ENCODE measurements at regions not wholly inside any gene's neighbourhood (a gene's known extent, or its start where the extent isn't known, plus 50 kb on each side); places are given as distances from the start of the nearest gene placed in this dataset.
"Not testable (repeated sequence)": the region's sequence is repeated elsewhere in the genome, so short reads cannot be mapped to it uniquely, and the experiment has no call there.

DNA sequence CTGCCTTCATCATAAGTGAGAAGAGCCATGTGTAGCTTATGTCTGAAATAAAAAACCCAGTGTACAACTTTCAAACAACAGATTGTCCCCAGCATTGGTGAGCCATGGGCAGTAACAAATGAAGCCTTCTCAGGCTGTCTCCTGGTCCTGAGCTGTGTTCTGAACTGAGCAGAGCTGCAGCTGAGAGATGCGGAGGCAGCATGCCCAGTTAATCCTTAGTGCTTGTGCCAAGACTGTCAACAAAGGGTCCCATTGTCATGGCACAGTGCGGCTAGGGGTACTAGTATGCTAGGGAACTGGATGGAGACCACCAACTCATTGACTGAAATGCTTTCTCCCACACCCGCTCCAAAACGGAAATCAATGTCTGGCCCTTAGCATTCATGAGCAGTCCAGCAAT, 154.3 kb downstream of the RMST start:
- DNase-seq, result no peak

DNA sequence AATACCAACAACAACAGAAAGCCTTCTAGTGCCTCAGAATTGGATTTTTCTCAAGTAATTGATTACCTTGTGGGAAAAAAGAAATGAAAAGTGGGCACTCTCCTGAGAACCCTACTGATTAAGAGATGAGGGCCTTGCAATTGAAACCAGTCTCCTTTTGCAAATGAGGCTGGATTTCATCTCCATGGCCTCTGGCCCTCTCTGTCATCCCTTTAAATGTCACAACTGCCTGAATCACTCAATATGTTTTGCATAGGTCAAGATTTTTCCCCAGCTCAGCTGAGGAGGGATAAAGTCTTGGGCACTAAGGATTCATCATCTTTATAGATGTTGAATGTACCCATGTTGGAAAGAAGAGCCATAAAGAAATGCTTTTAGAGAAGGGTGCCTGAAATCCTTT, 166.4 kb downstream of the RMST start:
- DNase-seq, result no peak

DNA sequence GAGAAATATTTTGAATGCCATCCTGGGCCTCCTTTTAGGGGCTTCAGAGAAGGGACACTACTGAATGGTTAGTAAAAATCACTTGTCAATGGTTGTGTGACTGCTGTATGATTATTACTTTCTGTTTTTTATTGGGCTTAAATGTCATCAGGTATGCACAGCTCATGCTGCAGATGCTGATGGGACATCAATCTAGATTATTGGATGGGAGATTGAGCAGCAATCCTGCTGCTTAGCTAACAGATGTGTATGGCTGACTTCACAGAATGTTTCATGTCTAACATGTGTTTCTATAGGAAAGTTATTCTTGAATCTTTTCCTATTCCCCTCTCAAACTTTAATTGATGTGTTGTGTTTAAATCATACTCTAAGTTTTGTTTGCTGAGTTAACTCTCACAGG, 166.8 kb downstream of the RMST start:
- no peak for DNase-seq

DNA sequence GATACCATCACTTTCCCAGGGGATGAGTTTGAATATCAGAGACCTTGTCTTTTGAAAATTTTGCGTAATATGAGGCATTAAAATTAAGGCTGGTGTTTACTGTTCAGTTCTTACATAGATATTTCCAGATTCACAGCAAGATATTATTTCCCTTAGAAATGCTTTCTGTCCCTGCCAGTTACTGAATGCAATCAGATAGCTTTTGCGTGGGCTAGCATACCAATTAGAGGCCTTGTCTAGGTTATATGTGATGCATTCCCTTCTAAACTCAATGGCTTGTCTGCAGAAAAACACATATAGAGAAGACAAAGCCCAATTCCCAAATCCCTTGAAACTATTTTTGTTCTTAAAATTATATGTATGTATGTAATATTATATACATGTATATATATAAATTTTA, 167.8 kb downstream of the RMST start:
- no peak for DNase-seq

DNA sequence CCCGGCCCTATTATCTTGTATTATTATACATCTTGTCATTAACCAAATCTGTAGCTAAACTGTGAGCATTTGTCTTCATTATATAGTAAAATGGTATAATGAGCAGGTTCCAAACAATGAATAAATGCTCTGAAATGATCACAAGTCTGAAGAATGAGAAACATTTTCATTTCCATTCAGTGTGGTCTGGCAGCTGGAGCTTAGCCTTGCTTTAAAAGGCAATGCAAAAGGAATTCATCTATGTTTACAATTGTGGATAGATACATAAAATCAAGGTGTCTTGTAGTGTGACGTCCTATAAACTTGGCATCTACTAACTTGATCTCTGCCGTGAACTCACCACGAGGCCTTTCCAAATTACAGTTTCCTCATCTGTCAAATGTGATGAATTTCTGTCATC, 168.3 kb downstream of the RMST start:
- DNase-seq, result no peak

DNA sequence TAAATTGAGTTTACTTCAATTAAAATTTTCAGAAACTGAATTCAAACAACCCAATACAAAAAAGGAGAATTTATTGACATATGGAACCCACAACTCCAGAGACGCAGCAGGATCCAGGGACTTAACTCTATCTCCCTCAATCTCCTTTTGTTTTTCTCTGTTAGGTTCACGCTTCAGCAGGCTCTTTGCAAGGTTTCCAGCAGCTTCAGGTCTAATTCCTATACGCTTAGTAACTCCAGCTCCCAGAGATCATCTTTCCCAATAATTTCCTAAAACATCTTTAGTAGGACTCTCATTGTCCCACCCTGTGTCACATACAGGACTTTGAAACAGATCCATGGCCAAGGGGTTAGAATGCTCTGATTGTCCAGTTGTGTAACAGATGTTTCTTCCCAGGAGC, 175.2 kb downstream of the RMST start:
- no peak for DNase-seq

DNA sequence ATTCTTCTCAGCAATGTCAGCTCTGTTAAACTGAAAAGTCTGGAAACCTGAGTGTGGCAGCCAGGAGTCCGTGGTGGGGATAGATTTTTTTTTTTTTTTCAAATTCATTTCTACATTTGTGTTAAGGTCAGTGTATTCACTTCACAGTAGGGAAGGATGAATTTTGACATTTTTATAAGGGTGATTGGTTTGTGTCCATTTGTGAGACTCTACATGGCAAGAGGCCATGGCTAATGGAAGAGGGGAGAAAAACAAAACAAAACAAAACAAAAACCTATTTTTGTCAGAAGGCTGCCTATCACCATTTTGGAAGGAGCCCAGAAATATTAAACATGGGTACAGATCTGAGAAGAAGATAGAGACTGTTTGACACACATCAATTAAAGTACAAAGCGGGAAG, 176.1 kb downstream of the RMST start:
- no peak for DNase-seq

DNA sequence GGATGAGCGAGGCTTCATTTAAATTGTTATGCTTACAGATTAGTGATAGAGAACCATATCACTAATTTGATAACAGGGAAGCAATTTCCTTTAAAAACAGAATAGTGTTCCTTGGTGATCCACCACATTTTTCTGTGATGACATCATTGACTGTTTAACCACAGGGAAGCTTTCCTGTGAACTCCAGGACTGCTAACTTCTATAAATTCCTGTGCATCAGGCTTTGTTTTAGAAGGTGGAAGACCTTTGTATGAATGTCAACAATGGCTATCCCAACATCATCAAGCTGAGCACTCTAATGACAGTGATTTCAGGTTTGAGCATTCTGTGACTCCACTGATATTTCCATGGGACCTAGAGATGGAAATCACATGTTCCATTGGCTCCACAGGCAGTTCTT, 177.1 kb downstream of the RMST start:
- no peak for DNase-seq

DNA sequence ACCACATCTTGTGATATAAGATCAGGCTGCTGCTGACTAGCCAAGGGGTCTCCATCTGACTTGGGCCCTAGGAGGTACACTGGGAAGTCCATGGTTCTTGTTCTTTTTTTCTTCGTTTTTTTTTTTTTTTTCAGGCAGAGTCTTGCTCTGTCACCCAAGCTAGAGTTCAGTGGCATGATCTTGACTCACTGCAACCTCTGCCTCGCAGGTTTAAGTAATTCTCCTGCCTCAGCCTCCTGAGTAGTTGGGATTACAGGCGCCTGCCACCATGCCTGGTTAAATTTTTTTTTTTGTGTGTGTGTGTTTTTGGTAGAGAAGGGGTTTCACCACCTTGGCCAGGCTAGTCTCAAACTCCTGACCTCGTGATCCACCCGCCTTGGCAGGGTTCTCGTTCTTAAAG, 178.2 kb downstream of the RMST start:
- DNase-seq, result no peak

DNA sequence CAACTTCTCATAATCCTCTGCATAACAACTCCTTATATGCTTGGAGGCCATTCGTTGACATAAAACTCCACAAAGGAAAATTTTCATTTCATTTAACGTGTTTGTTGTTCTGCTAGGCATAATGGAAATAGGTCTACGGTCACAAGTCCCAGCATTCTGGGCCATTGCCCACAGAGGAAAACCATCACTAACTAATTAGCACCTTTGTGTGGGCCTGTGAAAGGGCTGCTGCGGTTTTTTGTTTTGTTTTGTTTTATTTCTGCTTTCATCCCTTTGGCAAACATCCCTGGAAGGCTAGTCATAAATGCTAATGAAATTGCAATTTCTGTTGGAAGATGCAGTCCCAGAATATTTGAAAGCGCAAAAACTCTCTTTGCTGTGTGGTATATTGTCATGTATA, 180.3 kb downstream of the RMST start:
- DNase-seq, result no peak

DNA sequence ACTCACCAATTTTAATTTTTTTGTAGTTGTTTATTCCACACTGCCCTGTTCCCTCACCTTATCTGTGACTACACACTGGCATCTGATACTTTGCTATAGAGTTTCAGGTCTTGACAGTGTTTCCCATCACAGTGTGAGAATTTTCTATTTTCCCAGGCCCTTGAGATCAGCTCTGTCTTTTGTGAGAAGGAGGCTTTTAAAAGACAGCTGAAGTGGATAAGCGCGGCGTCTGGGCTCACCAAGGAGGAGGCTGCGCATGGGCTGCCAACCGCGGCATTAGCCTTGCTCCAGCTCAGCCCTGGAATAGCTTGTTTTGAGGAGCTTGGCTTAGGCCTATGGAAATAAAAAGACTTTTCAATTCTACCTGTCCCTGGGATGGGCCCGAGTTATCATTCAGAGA, 181.3 kb downstream of the RMST start:
- no peak for DNase-seq

DNA sequence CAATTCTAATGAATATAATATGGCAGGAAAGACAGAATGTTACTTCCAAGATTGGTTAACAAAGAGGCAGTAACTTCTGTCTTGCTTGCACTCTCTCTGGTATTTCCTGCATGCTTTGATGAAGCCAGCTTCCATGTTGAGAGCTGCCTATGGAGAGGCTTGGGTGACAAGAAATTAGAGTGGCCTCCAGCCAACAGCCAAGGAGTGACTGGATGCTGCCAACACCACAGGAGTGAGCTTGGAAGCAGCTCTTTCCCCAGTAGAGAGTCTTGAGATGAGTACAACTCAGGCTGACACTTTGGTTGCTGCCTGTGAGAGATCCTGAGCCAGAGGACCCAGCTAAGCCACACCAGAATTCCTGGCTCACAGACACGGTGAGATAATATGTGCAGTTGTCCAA, 183.1 kb downstream of the RMST start:
- no peak for DNase-seq

DNA sequence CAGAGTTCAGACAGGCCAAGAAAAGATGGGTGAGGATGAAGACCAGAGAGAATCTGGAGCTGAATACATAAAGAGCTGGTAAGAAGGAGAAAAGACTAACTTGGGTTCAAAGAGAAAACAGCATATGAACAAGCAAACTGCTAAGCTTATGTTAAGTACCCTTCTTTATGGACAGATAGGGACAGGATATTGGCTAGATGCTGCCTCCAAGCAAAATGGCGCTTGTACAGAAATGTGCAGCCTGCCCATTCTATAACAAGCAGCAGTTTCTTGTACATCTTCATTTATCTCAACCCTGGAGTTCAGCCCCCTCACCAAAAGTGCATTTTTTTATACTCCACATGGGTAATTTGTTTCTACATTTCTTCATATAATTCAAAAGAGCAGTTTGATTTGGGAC, 184.5 kb downstream of the RMST start:
- DNase-seq, result no peak

DNA sequence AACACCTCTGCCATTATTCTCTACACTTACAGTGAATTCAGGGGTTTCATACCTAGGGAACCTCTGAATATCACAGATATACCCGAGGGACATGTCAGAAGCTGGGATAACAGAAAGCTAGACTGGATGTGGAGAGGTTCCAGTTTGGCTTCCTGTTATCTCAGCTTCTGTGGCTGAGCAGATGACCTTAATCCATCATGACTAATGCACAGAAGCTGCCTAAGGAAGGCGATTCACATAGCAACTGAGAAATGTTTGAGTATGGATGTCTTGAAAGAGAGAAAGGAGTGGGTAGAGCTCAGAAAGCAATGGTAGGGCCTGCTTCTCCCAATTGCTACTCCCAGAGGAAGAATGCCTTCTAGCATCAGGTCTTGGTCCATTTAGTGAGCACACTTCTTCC, 187.6 kb downstream of the RMST start:
- DNase-seq, result no peak

DNA sequence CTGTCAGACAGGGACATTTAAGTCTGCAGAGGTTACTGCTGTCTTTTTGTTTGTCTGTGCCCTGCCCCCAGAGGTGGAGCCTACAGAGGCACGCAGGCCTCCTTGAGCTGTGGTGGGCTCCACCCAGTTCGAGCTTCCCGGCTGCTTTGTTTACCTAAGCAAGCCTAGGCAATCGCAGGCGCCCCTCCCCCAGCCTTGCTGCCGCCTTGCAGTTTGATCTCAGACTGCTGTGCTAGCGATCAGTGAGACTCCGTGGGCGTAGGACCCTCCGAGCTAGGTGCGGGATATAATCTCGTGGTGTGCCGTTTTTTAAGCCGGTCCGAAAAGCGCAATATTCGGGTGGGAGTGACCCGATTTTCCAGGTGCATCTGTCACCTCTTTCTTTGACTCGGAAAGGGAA, 193.9 kb downstream of the RMST start:
- DNase-seq, result not testable (repeated sequence)

DNA sequence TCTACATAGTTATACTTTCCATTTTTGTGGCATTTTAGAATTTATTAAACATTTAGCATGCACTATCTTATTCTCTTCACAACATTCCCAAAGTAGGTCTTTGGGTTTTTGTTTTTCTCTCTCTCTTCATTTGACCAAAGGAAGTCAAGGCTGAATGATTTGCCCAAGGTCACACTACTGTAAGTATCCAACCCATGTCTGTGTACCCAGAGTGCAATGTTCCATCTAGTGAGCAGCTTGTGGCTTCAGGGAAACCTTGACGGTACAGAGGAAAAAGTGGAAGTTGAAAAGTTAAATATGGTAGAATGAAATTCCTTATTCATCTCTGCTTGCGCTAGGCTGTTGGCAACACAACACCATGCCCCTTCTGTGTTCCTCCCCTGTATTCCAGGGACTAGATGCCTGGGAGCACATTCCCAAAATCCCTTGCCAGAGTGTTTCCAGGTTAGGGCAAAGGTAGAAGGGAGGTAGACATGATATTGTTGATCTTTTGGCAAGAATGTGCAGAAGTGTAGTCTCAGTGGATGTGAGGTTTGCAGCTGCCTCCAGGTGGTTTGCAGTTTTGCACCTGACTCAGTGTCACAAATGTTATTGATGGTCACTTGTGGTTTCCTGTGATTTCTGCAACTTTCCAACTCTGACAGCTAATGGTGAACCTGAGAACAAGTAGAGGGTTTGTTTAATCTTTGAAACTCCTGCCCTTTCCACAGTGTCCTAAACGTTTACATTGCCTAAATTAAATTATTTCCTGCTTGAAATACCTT, 196.7 kb downstream of the RMST start:
- no peak for DNase-seq

DNA sequence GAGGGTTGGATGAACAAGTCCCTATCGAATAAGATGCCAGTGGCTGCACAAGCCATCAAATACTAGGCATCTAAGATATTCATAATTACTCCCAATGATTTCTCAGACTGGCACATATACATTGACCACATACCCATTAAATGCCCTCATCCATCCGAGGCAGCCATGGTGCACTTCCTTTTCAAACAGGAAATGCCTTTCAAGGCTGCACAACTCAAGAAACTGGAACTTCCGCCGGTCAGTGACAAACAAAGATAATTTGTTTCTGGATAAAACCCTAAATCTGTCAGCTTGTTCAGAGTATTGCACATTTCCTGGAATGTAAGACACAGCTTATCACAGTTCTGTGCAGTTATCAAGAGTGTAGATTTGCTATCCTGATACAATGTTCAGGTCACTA, 203.7 kb downstream of the RMST start:
- no peak for DNase-seq

DNA sequence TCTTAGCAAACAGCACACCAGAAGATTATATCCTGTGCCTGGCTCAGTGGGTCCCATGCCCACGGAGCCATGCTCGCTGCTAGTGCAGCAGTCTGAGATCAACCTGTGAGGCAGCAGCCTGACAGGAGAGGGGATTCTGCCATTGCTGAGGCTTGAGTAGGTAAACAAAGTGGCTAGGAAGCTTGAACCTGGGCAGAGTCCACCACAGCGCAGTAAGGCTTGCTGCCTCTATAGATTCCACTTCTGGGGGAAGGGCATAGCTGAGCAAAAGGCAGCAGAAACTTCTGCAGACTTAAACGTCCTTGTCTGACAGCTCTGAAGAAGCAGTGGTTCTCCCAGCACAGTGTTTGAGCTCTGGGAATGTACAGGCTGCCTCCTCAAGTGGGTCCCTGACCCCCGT, 210.3 kb downstream of the RMST start:
- DNase-seq, result no peak

DNA sequence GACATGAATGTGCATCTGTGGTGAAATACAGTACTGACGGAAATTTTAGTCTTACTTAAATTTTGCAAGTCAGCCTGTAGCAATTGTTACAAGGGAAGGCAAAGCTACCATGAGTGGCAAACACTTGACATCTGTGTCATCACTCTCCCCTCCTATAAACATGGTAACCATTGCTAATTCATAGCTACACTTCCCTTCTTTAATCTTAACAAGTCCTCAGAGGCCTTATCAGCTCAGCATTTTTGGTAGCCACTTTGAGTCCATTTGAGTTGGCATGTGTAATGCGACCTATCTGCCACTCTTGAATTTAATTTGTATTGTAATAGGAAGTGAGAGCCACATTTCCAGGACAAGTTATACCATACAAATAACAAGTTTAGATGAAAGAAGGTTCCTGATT, 218.1 kb downstream of the RMST start:
- no peak for DNase-seq

DNA sequence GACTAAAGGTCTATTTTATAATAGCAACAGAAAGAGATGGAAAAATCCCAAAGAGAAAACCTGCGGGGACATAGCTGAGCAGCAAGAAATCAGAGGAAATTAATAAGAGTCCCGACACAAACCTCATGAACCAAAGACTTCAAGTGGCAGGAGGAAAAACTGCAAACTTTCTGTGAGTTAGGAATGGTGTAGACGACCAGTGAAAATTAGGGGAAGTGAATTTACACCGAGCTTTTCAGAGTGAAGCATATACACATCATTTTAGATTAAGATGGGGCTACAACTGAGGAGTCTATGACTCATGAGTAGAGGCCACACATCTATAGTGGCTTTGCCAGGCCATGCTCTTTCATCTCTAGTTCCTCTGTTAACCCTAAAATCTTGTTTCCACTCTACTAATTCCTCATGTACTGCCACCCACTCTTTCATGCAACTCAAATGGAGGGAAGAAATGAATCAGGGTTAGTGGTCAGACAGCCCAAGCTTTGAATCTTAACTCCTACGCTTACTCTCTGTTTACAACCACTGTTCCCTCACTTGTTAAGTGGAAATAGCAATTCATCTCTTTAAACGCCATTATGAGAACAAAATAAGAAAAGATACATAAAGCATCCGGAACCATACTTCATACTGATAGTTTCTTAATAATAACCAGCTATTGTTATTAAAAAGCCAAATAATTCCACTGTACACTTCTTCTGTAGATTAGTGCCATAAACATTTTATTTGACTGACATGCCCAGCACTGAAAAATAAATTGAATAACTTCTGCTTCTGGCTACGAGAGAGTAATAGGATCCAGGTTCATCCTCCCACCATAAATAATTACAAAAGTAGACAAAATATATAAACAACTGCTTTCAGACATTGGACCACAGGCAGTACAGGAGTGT, 219.3 kb downstream of the RMST start:
- DNase-seq, result no peak

DNA sequence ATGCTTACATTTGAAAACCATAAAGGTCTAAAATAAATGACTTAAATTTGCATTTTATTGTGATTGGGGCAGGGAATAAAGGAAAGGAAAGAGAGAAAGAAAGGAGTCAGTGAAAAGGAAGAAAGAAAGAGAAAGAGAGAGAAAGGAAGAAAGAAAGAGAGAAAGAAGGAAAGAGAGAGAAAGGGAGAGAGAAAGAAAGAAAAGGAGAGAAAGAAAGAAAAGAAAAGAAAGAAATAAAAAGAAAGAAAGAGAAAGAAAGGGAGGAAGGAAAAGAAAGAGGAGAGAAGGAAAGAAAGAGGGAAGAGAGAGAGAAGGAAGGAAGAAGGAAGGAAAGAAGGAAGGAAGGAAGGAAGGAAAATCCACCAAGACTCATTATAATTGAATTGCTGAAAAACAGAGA, 222.8 kb downstream of the RMST start:
- no peak for DNase-seq

DNA sequence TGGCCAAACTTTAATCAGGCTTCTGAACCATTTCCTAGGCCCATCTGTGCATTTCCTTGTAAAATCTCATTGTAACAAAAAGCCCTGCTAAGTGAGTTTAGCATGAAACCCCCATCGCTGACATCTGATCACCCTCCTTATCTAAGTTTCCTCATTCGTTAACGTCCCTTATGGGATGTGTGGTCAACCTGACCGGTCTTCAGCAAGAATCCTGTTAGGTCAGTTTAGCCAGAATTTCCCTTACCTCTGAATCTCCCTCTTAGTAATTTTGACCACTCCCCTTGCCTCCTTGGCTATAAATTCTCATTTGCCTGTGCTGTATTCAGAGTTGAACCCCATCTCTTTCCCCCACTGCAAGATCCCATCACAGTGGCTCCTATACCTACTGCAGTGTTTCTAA, 239.3 kb downstream of the RMST start:
- no peak for DNase-seq

DNA sequence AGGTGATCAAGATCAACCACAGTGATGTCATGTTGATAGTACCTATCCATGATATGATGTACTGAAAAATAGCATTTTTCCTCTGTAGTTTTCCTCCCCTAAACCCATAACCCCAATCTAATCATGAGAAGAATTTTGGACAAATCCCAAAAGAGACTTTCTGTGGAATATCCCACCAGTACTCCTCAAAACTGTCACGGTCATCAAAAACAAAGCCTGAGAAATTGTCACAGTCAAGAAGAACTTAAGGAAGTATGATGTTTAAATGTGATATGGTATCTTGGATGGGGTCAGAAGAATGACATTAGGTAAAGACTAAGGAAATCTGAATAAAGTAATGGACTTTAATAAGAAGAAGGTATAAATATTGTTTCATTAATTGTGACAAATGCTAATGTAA, 248.8 kb downstream of the RMST start:
- DNase-seq, result no peak

DNA sequence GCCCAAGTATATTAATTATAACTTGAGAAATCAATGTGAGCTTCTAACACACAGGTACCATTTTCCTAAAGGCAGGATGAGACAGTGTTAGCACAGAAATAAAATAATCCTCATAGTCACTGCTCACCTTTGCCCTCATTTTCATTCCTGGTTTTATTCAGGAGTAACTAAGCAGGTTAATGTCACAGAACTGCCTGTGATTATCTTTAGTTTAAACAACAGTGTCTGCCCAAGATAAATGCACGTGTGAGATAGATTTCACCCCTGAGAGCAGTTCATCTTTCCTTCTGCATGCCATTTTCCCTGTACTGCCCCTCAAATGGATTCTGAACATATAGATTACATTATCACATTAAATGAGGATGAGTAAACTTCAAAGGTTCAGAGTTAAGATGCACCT, 250.7 kb downstream of the RMST start:
- no peak for DNase-seq

DNA sequence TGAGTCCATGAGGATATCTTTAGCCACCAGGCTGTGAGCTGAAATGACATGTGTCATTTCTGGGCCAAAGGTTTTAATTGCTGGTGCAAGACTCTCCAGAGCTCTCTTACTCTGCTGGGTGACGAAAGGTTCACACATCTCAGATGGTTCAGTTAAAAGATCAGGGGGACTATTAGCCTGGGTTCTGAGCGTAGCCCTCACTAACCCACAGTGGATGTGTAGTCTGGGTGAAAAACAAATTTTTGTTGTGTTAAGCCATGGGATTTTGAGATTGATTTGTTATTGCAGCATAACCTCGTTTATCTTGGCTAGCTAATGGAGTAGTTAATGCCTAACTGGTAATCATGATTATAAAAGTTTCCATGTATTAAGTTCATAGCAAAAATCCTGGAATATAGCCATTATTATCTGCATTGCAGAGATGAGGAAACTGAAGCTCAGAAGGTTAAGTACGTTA, 251.5 kb downstream of the RMST start:
- DNase-seq, result no peak

All from inflammatory macrophage treated with lipopolysaccharide for 4 hours (primary cell).